Ovary (tissue), 3 donors: ENCODE measurements at regions not wholly inside any gene's neighbourhood (a gene's known extent, or its start where the extent isn't known, plus 50 kb on each side); places are given as distances from the start of the nearest gene placed in this dataset.

Experiments used
- CTCF ChIP-seq, 3 donors: fragments of 450-650 bp in 2 of 3; fragments of 200-600 bp in 1 of 3; IDR thresholded peaks; one replicate each; pipeline versions ENCODE4 v1.5.1 to v1.8.0; 2016 to 2022; ENCODE audit warnings: antibody characterized with exemption in 3 of 3, mild to moderate bottlenecking in 1 of 3
- POLR2A ChIP-seq: fragments of 450-650 bp; IDR thresholded peaks from one replicate; pipeline ENCODE4 v1.6.1; 2017; ENCODE audit warnings: antibody characterized with exemption, mild to moderate bottlenecking, moderate library complexity
- donor health status: DM: no; HTN: no; CAD: no.

DNA sequence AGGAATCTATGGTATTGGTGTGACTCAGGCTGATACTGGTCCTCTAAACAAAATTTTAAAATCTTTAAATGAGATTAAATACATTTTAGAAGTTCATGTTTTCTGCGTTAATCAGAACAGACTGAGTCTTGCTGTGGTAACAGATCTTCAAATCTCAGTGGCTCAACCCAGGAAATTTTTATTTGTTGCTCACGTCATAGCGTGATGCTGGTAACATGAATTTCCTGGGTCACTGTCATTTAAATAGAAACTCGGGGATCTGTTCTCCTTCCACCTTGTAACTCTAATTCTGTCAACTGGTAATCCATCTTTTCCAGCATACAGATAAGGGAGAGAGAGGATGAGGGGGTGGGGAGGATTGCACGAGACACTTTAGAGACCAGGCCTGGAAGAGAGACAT, 90.0 kb downstream of the CDC42EP3 start:
- TF ChIP-seq CTCF (IDR thresholded peaks at IDR 0.05) (no peak), POLR2A (no peak)
